ENCODE measurements at regions not wholly inside any gene's neighbourhood (a gene's known extent, or its start where the extent isn't known, plus 50 kb on each side); places are given as distances from the start of the nearest gene placed in this dataset.

DNA sequence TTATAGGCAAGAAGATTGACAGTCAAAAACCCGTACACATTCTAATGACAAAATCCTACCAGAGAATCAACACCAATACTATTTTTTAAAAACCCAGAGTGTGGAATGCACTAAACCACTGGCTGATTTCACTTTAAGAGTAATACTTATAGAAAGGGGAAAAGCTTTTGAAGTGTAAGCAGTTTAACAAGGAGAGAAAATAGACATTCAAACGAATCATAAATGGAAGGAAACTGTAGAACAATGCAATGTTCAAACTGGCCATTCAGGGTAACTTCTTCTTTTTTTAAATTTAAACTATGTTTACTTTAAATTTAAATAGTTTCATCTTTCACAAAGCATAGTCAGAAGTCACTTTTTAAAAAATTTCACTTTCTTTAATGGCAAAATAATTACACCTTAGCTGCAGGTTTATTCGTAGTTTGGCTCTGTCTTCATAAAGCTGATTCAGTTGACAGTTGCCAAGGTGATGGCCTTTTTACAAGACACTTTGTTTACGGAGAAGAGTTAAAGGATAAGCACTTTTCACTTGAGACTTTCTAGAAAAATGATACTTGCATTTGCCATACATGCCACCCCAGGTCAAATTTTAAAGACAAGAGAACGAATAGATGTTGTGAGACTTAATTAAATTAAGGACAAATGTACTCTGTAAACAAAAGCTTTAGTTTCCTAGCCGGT, 82.4 kb upstream of the KLF3 start:
- TF ChIP-seq CTCF (IDR thresholded peaks at IDR 0.05) (no peak), POLR2A (IDR thresholded peaks at IDR 0.05) (no peak)

Measured in Peyer's patch (tissue), 4 donors.